Progenitor cell of endocrine pancreas (in vitro differentiated cells): ENCODE measurements at regions not wholly inside any gene's neighbourhood (a gene's known extent, or its start where the extent isn't known, plus 50 kb on each side); places are given as distances from the start of the nearest gene placed in this dataset.

Experiments used
- DNase-seq: peaks from one replicate; pipeline ENCODE4 v3.0.0; 2021; ENCODE audit warnings: low spot score; ENCODE audit not compliant: unreplicated experiment
- H3K27ac Mint-ChIP-seq: 2 replicates; pipeline ENCODE4 v1.8.0; 2021; ENCODE audit warnings: mild to moderate bottlenecking, moderate library complexity, mixed read lengths
- H3K27me3 Mint-ChIP-seq: 2 replicates; pipeline ENCODE4 v1.8.0; 2021; ENCODE audit warnings: mixed read lengths
- H3K36me3 Mint-ChIP-seq: 2 replicates; pipeline ENCODE4 v1.8.0; 2022; ENCODE audit warnings: mixed read lengths; ENCODE audit not compliant: insufficient read depth
- H3K4me1 Mint-ChIP-seq: 2 replicates; pipeline ENCODE4 v1.8.0; 2021; ENCODE audit warnings: low read depth, mixed read lengths
- H3K4me3 Mint-ChIP-seq: 2 replicates; pipeline ENCODE4 v1.8.0; 2021; ENCODE audit warnings: low read depth, mild to moderate bottlenecking, moderate library complexity, mixed read lengths
- H3K9me3 Mint-ChIP-seq: 2 replicates; pipeline ENCODE4 v1.8.0; 2021; ENCODE audit warnings: low read depth, mixed read lengths
- CTCF ChIP-seq: fragments of 200-600 bp; sonication (generic); IDR thresholded peaks from one replicate; pipeline ENCODE4 v1.5.0; 2021; ENCODE audit warnings: antibody characterized with exemption, mild to moderate bottlenecking; ENCODE audit not compliant: unreplicated experiment

- no peak for DNase-seq
- no peak overlapping the region for H3K4me3 Mint-ChIP-seq
- TF ChIP-seq CTCF: no peak
- peaks cover 14% of the 10 kb centered on the region for H3K9me3 Mint-ChIP-seq
- no peaks in the 10 kb centered on the region for H3K36me3 Mint-ChIP-seq
- H3K4me1 Mint-ChIP-seq: peaks cover 11% of the 10 kb centered on the region
- no peak overlapping the region for H3K27ac Mint-ChIP-seq
- no peaks in the 10 kb centered on the region for H3K27me3 Mint-ChIP-seq
Measured at GRCh38 chr4:173883821-173884220, 353.8 kb upstream of the HAND2 start.

- DNase-seq: no peak
- no peak overlapping the region for H3K27ac Mint-ChIP-seq
- H3K9me3 Mint-ChIP-seq: peaks cover under 1% of the 10 kb centered on the region
Measured at GRCh38 chr4:173880897-173881296, 350.9 kb upstream of the HAND2 start.

GRCh38 chr4:173879509-173879908 is 349.5 kb upstream of the HAND2 start:
- no peak for TF ChIP-seq CTCF
- Mint-ChIP-seq H3K4me3 (no peak overlapping the region), H3K4me1 (peaks cover 11% of the 10 kb centered on the region), H3K9me3 (no peaks in the 10 kb centered on the region), H3K36me3 (no peaks in the 10 kb centered on the region), H3K27ac (no peak overlapping the region), H3K27me3 (no peaks in the 10 kb centered on the region)
- DNase-seq: no peak

More at GRCh38 chr4:173880897-173881296, 350.9 kb upstream of the HAND2 start:
- H3K36me3 Mint-ChIP-seq: no peaks in the 10 kb centered on the region
- TF ChIP-seq CTCF: no peak
- H3K27me3 Mint-ChIP-seq: no peaks in the 10 kb centered on the region
- no peak overlapping the region for H3K4me3 Mint-ChIP-seq
- H3K4me1 Mint-ChIP-seq: peaks cover 11% of the 10 kb centered on the region

GRCh38 chr4:173878701-173879100 is 348.7 kb upstream of the HAND2 start:
- H3K27me3 Mint-ChIP-seq: no peaks in the 10 kb centered on the region

GRCh38 chr4:173871643-173872042 is 341.6 kb upstream of the HAND2 start:
- TF ChIP-seq CTCF: no peak
- no peaks in the 10 kb centered on the region for H3K36me3 Mint-ChIP-seq

More at GRCh38 chr4:173878701-173879100, 348.7 kb upstream of the HAND2 start:
- no peak overlapping the region for H3K27ac Mint-ChIP-seq
- no peaks in the 10 kb centered on the region for H3K36me3 Mint-ChIP-seq
- peaks cover 11% of the 10 kb centered on the region for H3K4me1 Mint-ChIP-seq
- H3K4me3 Mint-ChIP-seq: no peak overlapping the region
- no peaks in the 10 kb centered on the region for H3K9me3 Mint-ChIP-seq
- TF ChIP-seq CTCF: no peak
- no peak for DNase-seq

More at GRCh38 chr4:173871643-173872042, 341.6 kb upstream of the HAND2 start:
- Mint-ChIP-seq H3K4me1 (no peaks in the 10 kb centered on the region), H3K4me3 (no peak overlapping the region), H3K27me3 (no peaks in the 10 kb centered on the region), H3K9me3 (no peaks in the 10 kb centered on the region), H3K27ac (no peak overlapping the region)
- no peak for DNase-seq
